Neuron (in vitro differentiated cells): ENCODE measurements at regions not wholly inside any gene's neighbourhood (a gene's known extent, or its start where the extent isn't known, plus 50 kb on each side); places are given as distances from the start of the nearest gene placed in this dataset.

Source experiments
- H2AFZ ChIP-seq: one replicate; pipeline ENCODE4 v1.6.1; 2013; ENCODE audit warnings: low read depth, mild to moderate bottlenecking, inconsistent platforms, low read length, moderate library complexity
- H3K27me3 ChIP-seq: one replicate; pipeline ENCODE4 v1.6.1; 2013; ENCODE audit warnings: low read length; ENCODE audit not compliant: insufficient read depth
- H3K36me3 ChIP-seq: one replicate; pipeline ENCODE4 v1.6.1; 2013; ENCODE audit warnings: low read length; ENCODE audit not compliant: insufficient read depth
- H3K4me1 ChIP-seq: one replicate; pipeline ENCODE4 v1.6.1; 2013; ENCODE audit warnings: low read length; ENCODE audit not compliant: insufficient read depth
- H3K4me3 ChIP-seq: 2 replicates; pipeline ENCODE4 v1.5.1; 2013; ENCODE audit warnings: mild to moderate bottlenecking, low read length, moderate library complexity
- H3K9me3 ChIP-seq: one replicate; pipeline ENCODE4 v1.6.1; 2013; ENCODE audit warnings: low read length

- H3K27me3 ChIP-seq: no peaks in the 10 kb centered on the region
- H3K9me3 ChIP-seq: peaks cover 5% of the 10 kb centered on the region
- H2AFZ ChIP-seq: no peak overlapping the region
- no peaks in the 10 kb centered on the region for H3K36me3 ChIP-seq
- H3K4me3 ChIP-seq: no peak overlapping the region
- no peaks in the 10 kb centered on the region for H3K4me1 ChIP-seq
Measured at GRCh38 chr2:103430191-103430590, 668.4 kb downstream of the TMEM182 start.

GRCh38 chr2:103435010-103435409 lies 673.2 kb downstream of the TMEM182 start:
- peaks cover 5% of the 10 kb centered on the region for H3K9me3 ChIP-seq

DNA sequence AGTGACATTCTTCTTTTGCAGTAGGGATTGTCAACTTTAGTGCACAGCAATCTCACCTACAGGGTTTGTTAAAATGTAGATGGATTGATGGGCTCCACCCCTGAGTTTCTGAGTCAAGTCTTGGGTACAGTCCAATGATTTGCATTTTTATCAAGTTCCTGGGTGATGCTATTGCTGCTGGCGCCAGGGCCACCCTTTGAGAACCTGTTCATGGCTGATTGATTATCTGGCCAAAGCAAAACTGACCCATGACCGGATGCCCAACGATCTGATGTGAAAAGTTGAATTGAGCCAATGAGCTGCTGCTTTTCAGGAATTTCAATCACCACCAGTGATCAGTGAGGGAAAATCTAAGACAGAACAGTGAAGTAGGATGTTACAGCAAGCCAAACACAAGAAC lies 675.3 kb downstream of the TMEM182 start:
- H3K27me3 ChIP-seq: no peaks in the 10 kb centered on the region
- peaks cover 2% of the 10 kb centered on the region for H3K9me3 ChIP-seq
- H2AFZ ChIP-seq: no peak overlapping the region
- no peaks in the 10 kb centered on the region for H3K36me3 ChIP-seq
- H3K4me1 ChIP-seq: no peaks in the 10 kb centered on the region
- no peak overlapping the region for H3K4me3 ChIP-seq

More at GRCh38 chr2:103435010-103435409, 673.2 kb downstream of the TMEM182 start:
- Histone ChIP-seq H2AFZ (no peak overlapping the region), H3K4me1 (no peaks in the 10 kb centered on the region), H3K27me3 (no peaks in the 10 kb centered on the region), H3K4me3 (no peak overlapping the region), H3K36me3 (no peaks in the 10 kb centered on the region)

GRCh38 chr2:103445347-103445746 lies 683.5 kb downstream of the TMEM182 start:
- Histone ChIP-seq H3K9me3 (no peaks in the 10 kb centered on the region), H3K27me3 (no peaks in the 10 kb centered on the region), H3K4me3 (no peak overlapping the region), H2AFZ (no peak overlapping the region), H3K36me3 (no peaks in the 10 kb centered on the region), H3K4me1 (peaks cover 60% of the 10 kb centered on the region)

DNA sequence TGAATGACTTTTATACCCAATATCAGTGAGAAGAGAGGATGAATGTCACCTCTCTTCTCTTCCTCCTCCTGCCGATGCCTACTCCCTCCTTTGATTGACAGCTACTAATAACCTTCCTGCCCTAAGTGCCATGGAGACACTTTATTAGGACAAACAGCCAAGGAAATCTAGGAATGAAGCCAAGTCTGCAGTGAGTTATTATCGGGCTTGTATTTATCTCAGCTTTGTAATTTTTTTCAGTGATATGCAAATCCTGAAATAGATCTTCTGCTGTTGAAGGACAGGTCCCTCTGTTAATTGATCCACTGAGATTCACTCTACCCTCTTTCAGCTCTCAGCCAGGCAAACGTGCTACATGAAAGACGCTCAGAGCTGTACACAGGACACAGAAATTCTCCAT lies 686.7 kb downstream of the TMEM182 start:
- no peaks in the 10 kb centered on the region for H3K9me3 ChIP-seq
- H3K36me3 ChIP-seq: no peaks in the 10 kb centered on the region
- H3K4me1 ChIP-seq: peaks cover 62% of the 10 kb centered on the region
- H3K27me3 ChIP-seq: no peaks in the 10 kb centered on the region
- H2AFZ ChIP-seq: no peak overlapping the region
- no peak overlapping the region for H3K4me3 ChIP-seq

GRCh38 chr2:103451283-103451682 lies 689.5 kb downstream of the TMEM182 start:
- Histone ChIP-seq H3K27me3 (no peaks in the 10 kb centered on the region), H3K9me3 (no peaks in the 10 kb centered on the region), H3K4me3 (no peak overlapping the region), H3K4me1 (peaks cover 43% of the 10 kb centered on the region), H3K36me3 (no peaks in the 10 kb centered on the region), H2AFZ (no peak overlapping the region)

- Histone ChIP-seq H3K4me3 (no peak overlapping the region), H3K9me3 (no peaks in the 10 kb centered on the region), H3K27me3 (no peaks in the 10 kb centered on the region), H3K36me3 (no peaks in the 10 kb centered on the region), H2AFZ (no peak overlapping the region), H3K4me1 (no peaks in the 10 kb centered on the region)
Measured at GRCh38 chr2:103459283-103459682, 697.5 kb downstream of the TMEM182 start.

DNA sequence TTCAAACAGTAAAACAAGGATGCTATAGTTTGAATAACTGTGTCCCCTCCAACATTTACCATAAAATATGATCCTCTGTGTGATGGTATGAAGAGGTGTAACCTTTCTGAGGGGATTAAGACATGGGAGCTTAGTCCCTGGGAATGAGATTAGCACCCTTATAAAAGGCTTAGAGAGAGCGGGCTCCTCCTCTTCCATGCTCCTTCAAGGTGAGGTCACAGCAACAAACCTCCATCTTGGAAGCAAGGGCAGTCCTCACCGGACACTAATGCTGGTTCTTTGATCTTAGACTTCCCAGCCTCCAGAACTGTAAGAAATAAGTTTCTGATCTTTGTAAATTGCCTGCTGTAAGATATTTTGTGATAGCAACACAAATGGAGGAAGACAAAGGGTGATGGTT lies 700.3 kb downstream of the TMEM182 start:
- Histone ChIP-seq H3K4me1 (no peaks in the 10 kb centered on the region), H3K36me3 (no peaks in the 10 kb centered on the region), H3K27me3 (no peaks in the 10 kb centered on the region), H3K4me3 (no peak overlapping the region), H3K9me3 (peaks cover 2% of the 10 kb centered on the region), H2AFZ (no peak overlapping the region)

DNA sequence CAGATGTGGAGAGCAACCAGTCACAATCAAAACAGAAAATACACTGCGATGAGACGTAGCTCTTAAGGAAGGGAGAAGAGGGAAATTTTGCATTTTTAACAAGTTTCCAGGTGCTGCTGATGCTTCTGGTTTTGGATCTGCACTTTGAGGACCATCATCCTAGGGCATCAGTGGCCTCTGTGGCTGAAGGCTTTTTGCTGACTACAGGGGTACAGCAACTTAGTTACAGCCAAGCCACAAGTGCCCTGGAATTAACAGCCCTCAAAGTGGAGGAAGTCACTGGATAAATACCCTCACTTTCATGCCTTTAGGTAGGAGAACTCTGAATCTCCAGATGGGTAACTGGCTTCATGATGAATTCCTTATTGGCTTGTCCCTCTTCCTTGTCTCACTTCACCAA lies 700.9 kb downstream of the TMEM182 start:
- Histone ChIP-seq H3K36me3 (no peaks in the 10 kb centered on the region), H3K4me1 (no peaks in the 10 kb centered on the region), H3K4me3 (no peak overlapping the region), H2AFZ (no peak overlapping the region), H3K9me3 (peaks cover 2% of the 10 kb centered on the region), H3K27me3 (no peaks in the 10 kb centered on the region)

DNA sequence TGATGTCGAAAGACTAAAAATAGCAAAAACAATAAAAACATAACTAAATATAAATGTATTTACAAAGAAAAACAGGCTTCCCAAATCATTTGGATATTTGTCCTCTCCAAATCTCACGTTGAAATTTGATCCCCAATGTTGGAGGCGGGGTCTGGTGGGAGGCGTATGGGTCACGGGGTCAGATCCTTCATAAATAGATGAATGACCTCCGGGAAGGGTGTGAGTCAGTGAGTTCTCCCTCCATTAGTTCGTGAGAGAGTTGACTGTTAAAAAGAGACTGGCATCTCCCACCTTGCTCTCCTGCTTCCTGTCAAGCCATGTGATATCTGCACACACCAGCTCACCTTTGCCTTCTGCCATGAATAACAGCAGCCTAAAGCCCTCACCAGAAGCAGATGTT lies 703.0 kb downstream of the TMEM182 start:
- H3K36me3 ChIP-seq: no peaks in the 10 kb centered on the region
- H2AFZ ChIP-seq: no peak overlapping the region
- H3K4me1 ChIP-seq: no peaks in the 10 kb centered on the region
- H3K4me3 ChIP-seq: no peak overlapping the region
- no peaks in the 10 kb centered on the region for H3K27me3 ChIP-seq
- H3K9me3 ChIP-seq: peaks cover 2% of the 10 kb centered on the region

DNA sequence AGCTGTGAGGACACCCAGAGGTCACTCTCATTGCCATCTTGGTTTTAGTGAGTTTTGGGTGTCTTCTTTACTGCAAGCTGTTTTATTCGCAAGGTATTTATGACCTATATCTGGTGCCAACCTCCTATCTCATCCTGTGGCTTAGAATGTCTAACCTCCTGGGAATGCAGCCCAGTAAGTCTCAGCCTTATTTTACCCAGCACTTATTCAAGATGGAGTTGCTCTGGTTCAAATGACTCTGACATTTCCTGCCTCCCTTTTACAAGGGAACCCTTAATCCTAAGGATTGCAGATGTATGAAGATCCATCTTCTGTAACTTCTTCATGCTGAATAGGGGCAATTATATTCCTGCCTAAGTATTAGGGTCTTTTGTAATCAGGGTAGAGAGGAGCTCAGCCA lies 708.0 kb downstream of the TMEM182 start:
- H3K4me1 ChIP-seq: no peaks in the 10 kb centered on the region

DNA sequence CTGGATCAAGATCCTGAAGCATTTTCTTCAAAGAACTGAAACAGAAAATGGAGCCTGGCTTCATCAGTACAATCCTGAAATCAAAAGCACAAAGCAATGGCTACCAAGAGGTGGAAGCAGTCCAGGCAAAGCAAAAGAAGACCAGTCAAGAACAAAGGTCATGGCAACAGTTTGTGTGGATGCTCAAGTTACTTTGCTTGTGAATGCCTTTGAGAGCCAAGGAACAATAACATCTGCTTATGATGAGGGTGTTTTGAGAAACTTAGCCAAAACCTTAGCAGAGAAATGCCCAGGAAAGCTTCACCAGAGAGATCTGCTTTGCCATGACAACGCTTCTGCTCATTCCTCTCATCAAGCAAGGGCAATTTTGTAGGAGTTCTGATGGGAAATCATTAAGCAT lies 723.1 kb downstream of the TMEM182 start:
- H3K4me3 ChIP-seq: no peak overlapping the region
- peaks cover 15% of the 10 kb centered on the region for H3K4me1 ChIP-seq
- no peaks in the 10 kb centered on the region for H3K27me3 ChIP-seq
- peak overlapping the region; percentile 6 for H2AFZ ChIP-seq
- H3K9me3 ChIP-seq: peaks cover 4% of the 10 kb centered on the region
- no peaks in the 10 kb centered on the region for H3K36me3 ChIP-seq

More for the DNA sequence above, 708.0 kb downstream of the TMEM182 start:
- H3K9me3 ChIP-seq: peaks cover 2% of the 10 kb centered on the region
- no peaks in the 10 kb centered on the region for H3K36me3 ChIP-seq
- H3K27me3 ChIP-seq: no peaks in the 10 kb centered on the region
- H2AFZ ChIP-seq: no peak overlapping the region
- H3K4me3 ChIP-seq: no peak overlapping the region

- Histone ChIP-seq H2AFZ (no peak overlapping the region), H3K27me3 (no peaks in the 10 kb centered on the region), H3K4me1 (no peaks in the 10 kb centered on the region), H3K9me3 (peaks cover 3% of the 10 kb centered on the region), H3K4me3 (no peak overlapping the region), H3K36me3 (no peaks in the 10 kb centered on the region)
Measured at GRCh38 chr2:103496850-103497249, 735.0 kb downstream of the TMEM182 start.

GRCh38 chr2:103506812-103507211 lies 745.0 kb downstream of the TMEM182 start:
- no peak overlapping the region for H2AFZ ChIP-seq
- no peaks in the 10 kb centered on the region for H3K9me3 ChIP-seq
- no peaks in the 10 kb centered on the region for H3K27me3 ChIP-seq
- H3K4me1 ChIP-seq: no peaks in the 10 kb centered on the region
- no peaks in the 10 kb centered on the region for H3K36me3 ChIP-seq
- no peak overlapping the region for H3K4me3 ChIP-seq
